ENCODE measurements at regions not wholly inside any gene's neighbourhood (a gene's known extent, or its start where the extent isn't known, plus 50 kb on each side); places are given as distances from the start of the nearest gene placed in this dataset.

GRCh38 chr12:88342251-88342806, 200.2 kb downstream of the TMTC3 start:
- CTCF ChIA-PET: no interaction called here
- Mint-ChIP-seq H3K36me3 (ENCODE audit: insufficient read depth, unreplicated experiment) (no peaks in the 10 kb centered on the region), H3K27me3 (ENCODE audit: unreplicated experiment) (no peaks in the 10 kb centered on the region), H3K4me3 (ENCODE audit: low read depth, unreplicated experiment) (no peak overlapping the region), H3K9me3 (ENCODE audit: low read depth, unreplicated experiment) (peaks cover 3% of the 10 kb centered on the region), H3K27ac (ENCODE audit: unreplicated experiment) (no peak overlapping the region), H3K4me1 (ENCODE audit: low read depth, unreplicated experiment) (no peaks in the 10 kb centered on the region)
- intact Hi-C loops (cut with micrococcal nuclease; ENCODE audit: unreplicated experiment): loop anchor here (1.0 kb wide), 1 partner anchor 27 kb away; no protein-coding TSS in a partner anchor
- DNase-seq: no peak
- BruUV-seq (replicated peaks): no TSS peak
- TF ChIP-seq CTCF (IDR thresholded peaks at IDR 0.05; ENCODE audit: unreplicated experiment): no peak

- CTCF ChIA-PET: no interaction called here
- H3K4me1 Mint-ChIP-seq (ENCODE audit: low read depth, unreplicated experiment): no peaks in the 10 kb centered on the region
- H3K9me3 Mint-ChIP-seq (ENCODE audit: low read depth, unreplicated experiment): no peaks in the 10 kb centered on the region
- DNase-seq: no peak
- no peak overlapping the region for H3K4me3 Mint-ChIP-seq (ENCODE audit: low read depth, unreplicated experiment)
- no TSS peak for BruUV-seq (replicated peaks)
- H3K36me3 Mint-ChIP-seq (ENCODE audit: insufficient read depth, unreplicated experiment): no peaks in the 10 kb centered on the region
- intact Hi-C loops (cut with micrococcal nuclease; ENCODE audit: unreplicated experiment): loop anchor here (5.0 kb wide), 1 partner anchor 424 kb away; no protein-coding TSS in a partner anchor
- no peak overlapping the region for H3K27ac Mint-ChIP-seq (ENCODE audit: unreplicated experiment)
- no peaks in the 10 kb centered on the region for H3K27me3 Mint-ChIP-seq (ENCODE audit: unreplicated experiment)
- no peak for TF ChIP-seq CTCF (IDR thresholded peaks at IDR 0.05; ENCODE audit: unreplicated experiment)
Measured at GRCh38 chr12:88351146-88351545, 209.0 kb downstream of the TMTC3 start.

GRCh38 chr12:88354691-88355090, 212.6 kb downstream of the TMTC3 start:
- Mint-ChIP-seq H3K27me3 (ENCODE audit: unreplicated experiment) (no peaks in the 10 kb centered on the region), H3K4me3 (ENCODE audit: low read depth, unreplicated experiment) (no peak overlapping the region), H3K4me1 (ENCODE audit: low read depth, unreplicated experiment) (no peaks in the 10 kb centered on the region), H3K27ac (ENCODE audit: unreplicated experiment) (no peak overlapping the region), H3K9me3 (ENCODE audit: low read depth, unreplicated experiment) (peaks cover 4% of the 10 kb centered on the region), H3K36me3 (ENCODE audit: insufficient read depth, unreplicated experiment) (no peaks in the 10 kb centered on the region)
- TF ChIP-seq CTCF (IDR thresholded peaks at IDR 0.05; ENCODE audit: unreplicated experiment): no peak
- no TSS peak for BruUV-seq (replicated peaks)
- DNase-seq: no peak
- CTCF ChIA-PET: no interaction called here
- intact Hi-C loops (cut with micrococcal nuclease; ENCODE audit: unreplicated experiment): loop anchor here (5.0 kb wide), 1 partner anchor 427 kb away; no protein-coding TSS in a partner anchor

GRCh38 chr12:88360343-88360742, 218.2 kb downstream of the TMTC3 start:
- intact Hi-C loops (cut with micrococcal nuclease; ENCODE audit: unreplicated experiment): no loop called here
- CTCF ChIA-PET: no interaction called here
- peaks cover 4% of the 10 kb centered on the region for H3K9me3 Mint-ChIP-seq (ENCODE audit: low read depth, unreplicated experiment)
- H3K4me1 Mint-ChIP-seq (ENCODE audit: low read depth, unreplicated experiment): peaks cover 14% of the 10 kb centered on the region
- H3K27ac Mint-ChIP-seq (ENCODE audit: unreplicated experiment): no peak overlapping the region
- no peak for DNase-seq
- no peak overlapping the region for H3K4me3 Mint-ChIP-seq (ENCODE audit: low read depth, unreplicated experiment)
- no peak for TF ChIP-seq CTCF (IDR thresholded peaks at IDR 0.05; ENCODE audit: unreplicated experiment)
- no peaks in the 10 kb centered on the region for H3K36me3 Mint-ChIP-seq (ENCODE audit: insufficient read depth, unreplicated experiment)
- no peaks in the 10 kb centered on the region for H3K27me3 Mint-ChIP-seq (ENCODE audit: unreplicated experiment)
- no TSS peak for BruUV-seq (replicated peaks)

Measured in Calu3 (cell line).